Stimulated activated CD8-positive, alpha-beta memory T cell treated with anti-CD3 and anti-CD28 coated beads, Interleukin-4, amount 100 ng/mL, for 1 hour (primary cell): ENCODE measurements at regions not wholly inside any gene's neighbourhood (a gene's known extent, or its start where the extent isn't known, plus 50 kb on each side); places are given as distances from the start of the nearest gene placed in this dataset.
"Not testable (repeated sequence)": the region's sequence is repeated elsewhere in the genome, so short reads cannot be mapped to it uniquely, and the experiment has no call there.

ENCODE experiments used
- DNase-seq, 2 donors: peaks; one replicate each; pipeline ENCODE4 v3.0.0-alpha.2; 2020; ENCODE audit warnings: low read depth in 2 of 2, low spot score in 1 of 2

- DNase-seq, result no peak
Observed at GRCh38 chr6:139448998-139449610, 74.7 kb upstream of the CITED2 start.

GRCh38 chr6:139448051-139448649 lies 73.7 kb upstream of the CITED2 start:
- no peak for DNase-seq

DNA sequence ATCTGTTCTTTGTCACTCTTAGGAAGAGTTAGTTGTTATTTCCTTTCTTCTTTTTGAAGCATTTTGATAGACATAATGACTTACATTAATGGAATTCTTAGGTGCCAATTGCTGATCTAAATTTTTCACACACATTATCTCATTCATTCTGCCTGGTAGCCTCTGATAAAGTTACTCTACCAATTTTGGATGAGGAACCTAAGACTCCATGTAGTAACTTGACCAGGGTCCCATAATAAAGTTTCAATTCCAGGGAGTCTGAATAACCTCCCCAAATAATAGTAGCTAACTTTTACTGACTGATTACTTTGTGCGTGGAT lies 73.2 kb upstream of the CITED2 start:
- DNase-seq, result no peak

- no peak for DNase-seq
Observed at GRCh38 chr6:139446768-139447655, 72.6 kb upstream of the CITED2 start.

DNA sequence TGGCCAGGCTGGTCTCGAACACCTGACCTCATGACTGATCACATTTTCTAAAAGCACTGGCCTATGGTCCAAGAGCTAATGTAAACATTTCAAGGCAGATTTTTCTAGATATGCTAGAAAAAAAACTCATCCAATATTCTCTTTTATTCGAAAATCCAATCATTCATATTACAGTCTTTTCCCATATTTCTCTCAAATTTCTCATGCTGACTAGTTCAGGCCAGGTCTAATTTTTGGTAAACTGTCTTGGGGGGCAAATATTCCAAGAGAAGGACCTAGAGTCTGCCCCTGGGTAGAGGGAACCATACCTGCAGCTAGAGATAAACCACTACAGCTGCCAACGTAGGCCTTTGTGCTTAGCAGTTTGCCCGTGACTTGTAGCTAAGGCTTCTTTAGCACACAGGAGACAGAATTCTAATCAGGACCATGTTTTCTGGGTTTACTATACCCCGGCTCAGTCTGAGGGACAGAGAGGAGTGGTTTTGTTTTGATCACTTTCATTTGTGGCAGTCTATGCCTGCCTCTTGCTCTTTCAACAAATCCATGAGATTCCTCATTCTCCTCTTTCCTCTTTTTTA lies 71.8 kb upstream of the CITED2 start:
- DNase-seq, result no peak

GRCh38 chr6:139444273-139444787 lies 69.9 kb upstream of the CITED2 start:
- DNase-seq, result not testable (repeated sequence)

DNA sequence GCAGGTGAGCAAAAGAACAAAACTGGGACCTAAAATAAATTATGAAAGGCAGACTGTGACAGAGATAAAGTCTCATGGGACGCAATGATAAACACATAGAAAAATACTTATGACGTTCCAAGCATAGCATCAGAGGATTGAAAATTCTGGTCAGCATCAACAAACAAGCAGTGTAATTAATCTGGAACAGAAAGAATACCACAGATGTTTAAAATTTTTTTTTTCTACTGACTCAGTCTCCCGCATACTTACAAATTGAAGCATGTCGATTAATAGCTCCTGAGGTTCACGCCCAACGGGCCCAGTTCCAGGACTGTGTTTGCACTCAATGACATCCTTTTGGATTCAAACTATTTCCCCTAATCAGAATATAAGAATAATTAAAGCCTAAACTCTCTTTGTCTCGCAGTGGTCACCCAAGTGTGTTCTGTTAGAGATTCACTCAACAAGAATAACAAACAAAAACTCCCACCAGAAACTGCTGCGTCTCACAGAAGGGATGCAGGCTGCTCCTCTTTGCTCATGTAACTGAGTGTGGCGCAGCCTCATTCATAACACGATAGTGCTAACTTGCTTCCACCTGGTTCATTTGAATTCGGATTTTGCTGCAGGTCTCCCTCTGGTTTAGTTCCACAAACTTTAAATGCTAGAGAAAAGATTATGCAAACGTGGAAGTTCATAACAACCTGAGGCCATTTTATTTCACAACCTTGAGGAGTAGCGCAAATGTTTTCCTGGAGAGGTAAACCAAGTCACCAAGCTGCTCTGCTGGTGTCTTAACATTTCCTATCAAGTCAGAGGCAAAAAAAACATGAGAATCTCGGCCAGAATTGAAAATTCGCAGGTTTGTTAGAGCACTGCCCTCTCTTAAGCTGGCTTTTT lies 69.0 kb upstream of the CITED2 start:
- no peak for DNase-seq

- no peak for DNase-seq
Observed at GRCh38 chr6:139442188-139442671, 67.8 kb upstream of the CITED2 start.

GRCh38 chr6:139439349-139439748 lies 64.9 kb upstream of the CITED2 start:
- no peak for DNase-seq

DNA sequence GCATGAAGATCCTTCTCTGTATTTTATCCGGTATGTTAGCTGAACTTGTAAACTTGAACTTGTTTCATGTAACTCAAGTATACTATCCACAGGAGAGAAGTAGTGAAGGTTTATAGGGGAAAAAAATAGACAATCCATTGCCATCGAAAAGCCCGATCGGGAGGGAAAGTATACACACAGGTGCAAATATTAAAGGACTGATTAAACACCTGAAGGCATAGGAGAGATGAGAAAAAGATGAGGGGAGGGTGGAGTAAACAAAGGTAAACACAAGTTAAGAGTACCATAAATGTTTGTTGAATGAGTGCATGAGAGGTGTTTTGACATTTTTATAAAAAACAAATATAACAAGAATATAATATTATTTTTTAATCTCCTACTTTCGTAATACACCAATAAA lies 64.3 kb upstream of the CITED2 start:
- no peak for DNase-seq

- no peak for DNase-seq
Observed at GRCh38 chr6:139436957-139437348, 62.5 kb upstream of the CITED2 start.

DNA sequence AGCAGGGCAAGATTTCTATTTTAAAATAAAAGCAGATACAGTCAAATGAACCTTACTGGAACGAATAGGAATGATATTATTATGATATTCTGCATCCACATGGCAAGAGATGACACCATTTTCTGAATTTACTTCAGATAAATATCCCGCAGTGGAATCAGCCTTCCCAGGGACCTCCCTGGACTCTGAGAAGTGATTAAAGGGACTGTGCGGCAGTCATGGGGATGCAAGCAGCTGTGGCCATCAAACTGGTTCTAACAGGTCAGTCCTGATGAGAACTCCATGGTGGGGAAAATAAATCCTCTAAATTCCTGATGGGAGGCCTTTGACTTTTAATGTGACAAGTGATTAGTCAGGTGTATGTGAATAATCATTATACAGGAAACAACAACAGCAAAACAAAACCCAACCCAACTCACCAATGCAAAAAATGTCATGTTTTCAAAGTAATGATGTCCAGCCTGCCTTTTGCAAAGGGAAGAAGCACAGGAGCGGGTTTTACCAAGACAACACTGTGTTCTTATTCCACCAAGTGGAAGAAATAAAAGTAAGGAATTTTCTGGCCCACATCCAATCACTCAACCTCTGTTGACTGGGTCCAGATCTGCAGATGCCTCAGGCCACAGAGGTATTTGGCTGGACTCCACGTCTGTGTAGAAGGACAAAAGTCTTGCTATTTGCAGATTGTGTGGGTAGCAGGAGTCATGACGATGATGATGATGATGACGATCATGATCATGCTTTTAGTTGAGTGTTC lies 61.9 kb upstream of the CITED2 start:
- no peak for DNase-seq

- DNase-seq, result no peak
Observed at GRCh38 chr6:139433631-139434419, 59.4 kb upstream of the CITED2 start.

GRCh38 chr6:139431602-139431956 lies 57.1 kb upstream of the CITED2 start:
- no peak for DNase-seq

- no peak for DNase-seq
Observed at GRCh38 chr6:139430899-139431601, 56.6 kb upstream of the CITED2 start.

GRCh38 chr6:139429580-139430145 lies 55.2 kb upstream of the CITED2 start:
- no peak for DNase-seq

DNA sequence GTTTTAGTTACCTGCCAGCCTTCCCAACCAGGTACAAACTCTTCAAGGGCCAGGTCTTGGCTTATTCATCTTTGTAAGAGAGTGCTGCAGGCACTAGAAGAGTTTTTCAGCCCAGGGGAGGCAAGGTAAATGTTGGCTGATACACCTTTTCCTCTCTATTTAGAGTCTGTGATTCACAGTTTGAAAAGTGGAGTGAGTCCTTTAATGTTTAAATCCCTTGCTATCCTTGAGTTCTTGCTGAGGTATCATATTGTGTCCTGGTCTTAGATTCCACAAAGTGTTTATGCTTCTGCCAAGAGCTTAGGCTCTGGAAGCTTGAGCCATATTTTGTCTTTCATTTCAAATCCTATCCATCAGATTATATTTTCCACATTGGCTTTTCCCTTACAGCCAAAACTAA lies 52.8 kb upstream of the CITED2 start:
- no peak for DNase-seq

- no peak for DNase-seq
Observed at GRCh38 chr6:139426795-139427194, 52.3 kb upstream of the CITED2 start.
